ENCODE measurements at regions not wholly inside any gene's neighbourhood (a gene's known extent, or its start where the extent isn't known, plus 50 kb on each side); places are given as distances from the start of the nearest gene placed in this dataset.
A peak's percentile ranks its signal among the peaks of the same experiment; 100 is the strongest.

DNA sequence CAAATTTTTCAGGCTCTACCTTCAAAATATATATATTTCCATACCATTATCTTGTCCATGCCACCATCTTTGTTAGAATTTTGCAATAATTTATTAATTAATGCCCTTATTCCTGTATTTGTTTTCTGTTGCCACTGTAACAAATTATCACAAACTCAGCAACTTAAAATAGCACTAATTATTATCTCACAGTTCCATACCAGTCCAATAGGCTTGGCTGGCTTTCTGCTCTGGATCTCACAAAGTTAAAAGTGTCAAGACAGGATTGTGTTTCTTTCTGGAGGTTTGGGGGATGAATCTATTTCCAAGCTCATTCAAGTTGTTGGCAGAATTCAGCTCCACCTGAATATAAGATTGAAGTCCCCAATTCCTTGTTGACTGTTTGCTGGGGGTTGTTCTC lies 58.6 kb upstream of the SLC38A4 start:
- no peak for DNase-seq (ENCODE audit: low read depth)

DNA sequence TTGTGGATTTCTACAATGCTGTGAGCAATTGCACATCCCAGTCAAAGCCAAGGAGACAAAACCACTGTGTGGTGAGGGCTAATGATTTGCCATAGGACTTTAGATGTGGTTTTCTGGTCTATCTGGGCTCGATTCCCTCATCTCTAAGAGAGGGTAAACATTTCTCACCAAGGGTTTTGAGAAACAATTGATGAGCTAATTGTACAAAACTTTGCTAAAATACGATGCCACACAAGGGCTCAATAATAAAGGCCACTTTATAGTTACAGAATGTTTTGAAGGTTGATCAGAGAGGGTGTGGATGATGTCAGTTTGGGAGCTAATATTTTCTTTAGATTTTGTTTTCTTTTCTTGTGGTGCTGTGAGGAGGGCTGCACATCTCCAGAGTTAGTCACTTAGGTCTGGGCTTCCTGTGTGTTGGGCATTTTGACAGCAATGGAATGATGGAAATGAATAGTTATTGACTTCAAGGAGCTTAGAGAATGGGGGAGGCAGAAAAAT lies 60.8 kb upstream of the SLC38A4 start:
- peak; percentile 94 for DNase-seq (ENCODE audit: low read depth)

DNA sequence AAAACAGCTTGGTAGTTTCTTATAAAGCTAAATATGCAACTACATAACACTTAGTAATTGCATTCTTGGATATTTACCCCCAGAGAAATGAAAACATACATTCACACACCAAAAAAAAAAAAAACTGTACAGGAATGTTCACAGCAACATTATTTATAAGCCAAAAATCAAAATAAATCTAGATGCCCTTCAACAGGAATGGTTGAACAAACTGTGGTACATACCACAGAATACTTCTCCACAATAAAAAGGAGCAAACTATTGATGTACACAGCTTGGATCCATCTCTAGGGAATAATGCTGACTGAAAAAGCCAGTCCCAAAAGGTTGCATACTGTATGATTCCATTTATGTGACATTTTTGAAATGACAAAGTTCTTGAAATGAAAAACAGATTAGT lies 62.1 kb upstream of the SLC38A4 start:
- no peak for DNase-seq (ENCODE audit: low read depth)

- DNase-seq (ENCODE audit: low read depth): no peak
These were observed 62.8 kb upstream of the SLC38A4 start for GRCh38 chr12:46888568-46888967.

GRCh38 chr12:46891306-46891705 lies 65.5 kb upstream of the SLC38A4 start:
- DNase-seq (ENCODE audit: low read depth): peak; percentile 64

GRCh38 chr12:46892034-46892705 lies 66.4 kb upstream of the SLC38A4 start:
- no peak for DNase-seq (ENCODE audit: low read depth)

DNA sequence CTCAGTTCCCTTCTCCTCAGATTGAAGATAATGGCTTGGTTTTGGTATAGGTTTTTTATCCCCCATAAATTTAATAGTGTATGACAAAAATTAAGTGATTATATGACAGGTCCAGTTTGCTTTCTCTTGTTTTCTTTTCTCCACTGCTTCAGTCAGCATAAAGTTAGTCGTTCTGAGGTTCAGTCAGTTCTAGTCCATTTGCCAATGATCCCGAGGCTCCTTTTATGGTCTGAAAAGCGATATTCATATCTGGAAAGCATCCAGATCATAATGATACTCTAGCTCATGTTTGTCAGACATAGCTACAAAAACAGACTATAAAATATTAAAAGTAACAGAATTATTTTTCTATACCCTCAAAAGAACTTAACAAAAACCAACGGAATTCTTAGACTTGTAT lies 67.1 kb upstream of the SLC38A4 start:
- no peak for DNase-seq (ENCODE audit: low read depth)

DNA sequence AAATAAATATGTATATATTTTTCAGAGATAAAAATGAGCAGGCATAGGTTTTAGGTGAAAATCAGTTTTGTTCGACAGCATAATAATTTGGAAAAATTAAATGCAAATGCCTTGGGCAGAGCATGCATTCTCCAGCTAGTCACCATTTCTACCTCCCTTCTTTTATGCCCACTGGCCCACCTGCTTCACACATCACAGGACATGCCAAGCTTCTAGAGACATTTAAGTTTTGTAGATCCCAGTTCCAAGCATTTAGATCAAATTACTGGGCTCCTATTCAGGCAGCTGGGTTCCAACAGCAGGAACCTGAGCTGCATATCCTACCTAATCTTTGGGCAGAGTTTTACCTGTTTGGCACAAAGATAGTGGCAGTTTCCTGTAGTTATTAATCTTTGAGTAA lies 67.6 kb upstream of the SLC38A4 start:
- no peak for DNase-seq (ENCODE audit: low read depth)

GRCh38 chr12:46895726-46896125 lies 69.9 kb upstream of the SLC38A4 start:
- no peak for DNase-seq (ENCODE audit: low read depth)

GRCh38 chr12:46896680-46897079 lies 70.9 kb upstream of the SLC38A4 start:
- no peak for DNase-seq (ENCODE audit: low read depth)

- no peak for DNase-seq (ENCODE audit: low read depth)
These were observed 72.5 kb upstream of the SLC38A4 start for GRCh38 chr12:46898152-46898931.

- DNase-seq (ENCODE audit: low read depth): no peak
These were observed 73.2 kb upstream of the SLC38A4 start for GRCh38 chr12:46898989-46899388.

DNA sequence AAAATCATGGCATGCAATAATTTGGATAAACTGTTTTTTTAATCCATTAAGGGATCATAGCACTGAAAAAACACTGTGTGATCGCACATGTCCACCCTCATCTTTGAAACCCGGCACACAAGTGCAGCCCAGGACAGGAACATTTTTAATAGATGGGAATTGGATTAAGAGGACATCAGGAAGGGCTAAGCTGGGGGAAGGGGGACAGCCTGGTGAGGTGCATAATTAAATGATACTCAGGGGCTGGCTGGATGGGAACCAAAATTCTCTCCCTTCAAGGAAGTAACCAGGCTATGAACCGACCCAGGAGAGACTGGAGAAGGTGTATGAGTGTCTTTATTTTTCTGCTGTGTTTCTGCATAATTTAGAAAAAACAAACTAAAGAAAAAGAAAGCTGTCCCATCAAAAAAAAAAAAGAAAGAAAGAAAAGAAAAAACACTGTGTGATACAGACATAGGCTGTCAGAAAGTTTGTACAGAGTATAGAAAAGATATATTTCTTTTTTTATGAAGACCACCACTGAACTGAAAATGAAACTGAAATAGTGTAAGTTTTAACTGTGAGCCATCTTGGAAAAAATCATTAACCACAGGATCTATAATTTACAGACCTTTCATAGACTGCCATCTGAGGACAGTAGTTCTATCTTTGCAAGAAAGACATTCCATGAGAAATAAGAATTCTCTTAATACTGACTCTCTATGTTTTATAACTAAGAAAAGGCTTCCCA lies 75.1 kb upstream of the SLC38A4 start:
- DNase-seq (ENCODE audit: low read depth): no peak

GRCh38 chr12:46901464-46902205 lies 75.8 kb upstream of the SLC38A4 start:
- no peak for DNase-seq (ENCODE audit: low read depth)

DNA sequence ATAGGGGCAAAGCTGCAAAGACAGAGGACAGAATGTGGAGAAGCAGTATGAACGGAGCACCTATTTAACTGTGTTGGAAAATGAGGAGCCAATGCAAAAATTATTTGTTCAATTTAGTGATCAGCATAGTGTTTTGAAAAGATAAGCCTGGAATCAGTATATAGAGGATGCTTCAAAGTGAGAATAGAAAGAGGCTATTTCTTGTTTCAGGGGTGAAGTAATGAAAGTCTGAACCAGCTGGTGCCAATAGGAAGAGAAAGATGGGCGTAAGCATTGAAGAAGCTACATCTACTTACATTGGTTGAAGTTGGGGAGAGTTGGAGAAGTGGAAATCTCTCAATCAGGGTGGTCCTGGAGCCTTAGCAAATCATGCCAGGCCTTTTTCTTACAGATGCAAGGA lies 77.3 kb upstream of the SLC38A4 start:
- no peak for DNase-seq (ENCODE audit: low read depth)

DNA sequence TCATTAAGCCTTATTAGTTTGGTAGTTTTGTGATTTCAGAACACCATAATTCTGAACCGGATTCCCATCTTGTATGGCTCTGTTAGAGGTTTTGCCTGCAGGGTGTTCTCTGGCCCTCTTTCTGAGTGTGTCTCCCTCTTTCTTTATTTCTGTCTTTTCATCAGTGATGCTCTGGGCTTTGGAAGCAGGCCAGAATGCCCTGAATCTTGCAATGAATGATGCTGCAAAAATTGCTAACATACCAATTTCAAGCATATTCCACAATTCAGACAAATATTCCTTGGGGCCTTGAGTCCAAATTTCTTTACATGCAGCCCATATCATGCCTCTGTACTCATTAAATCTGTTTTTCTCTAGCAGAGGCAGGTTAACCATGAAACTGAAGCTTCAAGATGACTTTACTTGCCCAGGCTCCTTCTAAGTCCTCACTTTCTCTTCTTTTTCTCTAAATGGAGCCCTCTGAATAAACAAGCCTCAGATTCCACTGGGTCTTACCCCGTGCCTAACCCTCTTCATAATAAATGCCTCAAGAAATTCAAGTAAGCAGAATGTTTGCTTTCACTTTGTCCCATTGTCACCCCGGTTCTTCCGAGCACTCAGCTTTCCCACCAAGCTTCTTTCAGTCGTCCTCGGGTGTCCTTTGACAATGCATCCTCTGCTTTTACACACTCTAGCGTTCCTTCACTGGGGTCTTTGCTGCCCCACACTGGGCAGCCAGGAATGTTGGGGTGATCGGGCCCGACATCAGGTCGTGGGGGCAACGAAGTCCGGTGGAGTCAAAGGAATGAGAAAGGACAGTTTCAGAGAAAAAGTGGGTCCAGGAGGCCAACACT lies 78.8 kb upstream of the SLC38A4 start:
- no peak for DNase-seq (ENCODE audit: low read depth)

DNA sequence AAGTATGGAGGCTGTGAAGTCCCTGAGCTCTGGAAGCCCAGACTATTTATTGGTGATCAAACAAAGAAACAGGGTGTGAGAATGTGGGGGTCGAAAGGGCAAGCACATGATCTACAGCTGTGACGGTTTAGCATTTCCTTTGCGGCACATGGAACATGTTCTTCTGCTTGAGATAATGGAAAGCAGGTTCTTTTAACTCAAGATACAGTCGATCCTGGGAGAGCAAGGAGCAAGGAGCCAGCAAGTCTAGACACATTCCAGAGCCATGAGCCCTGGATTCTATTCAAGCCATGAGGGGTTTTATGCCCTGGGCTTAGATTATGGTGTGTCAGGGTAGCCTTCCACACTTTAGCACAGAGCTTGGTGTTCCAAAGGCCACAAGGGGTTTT lies 79.4 kb upstream of the SLC38A4 start:
- DNase-seq (ENCODE audit: low read depth): peak; percentile 56

- DNase-seq (ENCODE audit: low read depth): no peak
These were observed 82.0 kb upstream of the SLC38A4 start for GRCh38 chr12:46907791-46908190.

GRCh38 chr12:46908236-46908935 lies 82.6 kb upstream of the SLC38A4 start:
- peak; percentile 85 for DNase-seq (ENCODE audit: low read depth)

- DNase-seq (ENCODE audit: low read depth): no peak
These were observed 83.3 kb upstream of the SLC38A4 start for GRCh38 chr12:46908936-46909635.

Measured in LHCN-M2 (cell line).